ENCODE measurements at regions not wholly inside any gene's neighbourhood (a gene's known extent, or its start where the extent isn't known, plus 50 kb on each side); places are given as distances from the start of the nearest gene placed in this dataset.

- Histone ChIP-seq H3K36me3 (ENCODE audit: insufficient read depth, low read length) (no peaks in the 10 kb centered on the region), H3K27ac (ENCODE audit: low read depth, low read length) (no peak overlapping the region), H3K4me3 (ENCODE audit: low read depth in 1 of 2, low read length in 2 of 2) (no peak overlapping the region), H3K9me3 (ENCODE audit: low read length) (no peaks in the 10 kb centered on the region), H3K4me1 (ENCODE audit: insufficient read depth, low read length) (no peaks in the 10 kb centered on the region), H3K27me3 (ENCODE audit: control insufficient read depth in 1 of 2, insufficient read depth in 2 of 2, low read length in 2 of 2) (no peaks in the 10 kb centered on the region), H3K9ac (ENCODE audit: low read length) (no peak overlapping the region)
Measured at GRCh38 chr4:111546881-111547280, 598.4 kb upstream of the FAM241A start.

DNA sequence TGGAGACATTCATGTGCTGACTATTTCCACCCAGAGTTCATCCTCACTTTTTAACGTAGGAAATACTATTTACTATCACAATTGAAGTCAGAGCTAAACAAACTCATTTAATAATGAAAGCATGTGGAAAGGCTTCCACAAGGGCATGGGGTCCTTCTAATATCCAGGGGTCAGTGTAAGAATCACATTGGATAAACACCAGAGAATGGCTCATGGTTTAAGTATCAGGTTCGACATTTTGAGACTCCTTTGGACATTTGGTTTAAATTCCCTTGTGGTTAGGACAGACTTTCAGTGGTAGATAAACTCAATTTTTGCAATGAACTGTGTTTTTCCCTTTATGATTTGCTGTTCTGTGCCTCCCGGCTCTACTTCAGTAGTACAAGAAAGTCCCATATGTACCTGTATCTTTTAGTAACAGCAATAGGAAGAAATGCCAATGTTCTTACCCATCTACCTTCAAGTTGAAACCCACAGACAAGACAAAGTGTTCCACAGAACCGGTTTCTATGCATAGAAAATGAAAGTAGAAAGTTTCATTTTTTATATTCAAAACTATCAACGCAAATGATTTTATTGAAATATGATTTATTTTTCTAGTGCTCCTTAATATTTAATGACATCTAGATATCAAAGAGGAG is 589.0 kb upstream of the FAM241A start:
- no peak overlapping the region for H3K9ac ChIP-seq (ENCODE audit: low read length)
- no peak overlapping the region for H3K27ac ChIP-seq (ENCODE audit: low read depth, low read length)
- H3K27me3 ChIP-seq (ENCODE audit: control insufficient read depth in 1 of 2, insufficient read depth in 2 of 2, low read length in 2 of 2), result no peaks in the 10 kb centered on the region
- no peaks in the 10 kb centered on the region for H3K36me3 ChIP-seq (ENCODE audit: insufficient read depth, low read length)
- no peaks in the 10 kb centered on the region for H3K4me1 ChIP-seq (ENCODE audit: insufficient read depth, low read length)
- H3K4me3 ChIP-seq (ENCODE audit: low read depth in 1 of 2, low read length in 2 of 2), result no peak overlapping the region
- no peaks in the 10 kb centered on the region for H3K9me3 ChIP-seq (ENCODE audit: low read length)

- no peaks in the 10 kb centered on the region for H3K27me3 ChIP-seq (ENCODE audit: control insufficient read depth in 1 of 2, insufficient read depth in 2 of 2, low read length in 2 of 2)
- H3K9ac ChIP-seq (ENCODE audit: low read length), result no peak overlapping the region
- no peaks in the 10 kb centered on the region for H3K9me3 ChIP-seq (ENCODE audit: low read length)
- no peaks in the 10 kb centered on the region for H3K36me3 ChIP-seq (ENCODE audit: insufficient read depth, low read length)
- no peak overlapping the region for H3K27ac ChIP-seq (ENCODE audit: low read depth, low read length)
- H3K4me1 ChIP-seq (ENCODE audit: insufficient read depth, low read length), result no peaks in the 10 kb centered on the region
- H3K4me3 ChIP-seq (ENCODE audit: low read depth in 1 of 2, low read length in 2 of 2), result no peak overlapping the region
Measured at GRCh38 chr4:111556851-111557250, 588.4 kb upstream of the FAM241A start.

DNA sequence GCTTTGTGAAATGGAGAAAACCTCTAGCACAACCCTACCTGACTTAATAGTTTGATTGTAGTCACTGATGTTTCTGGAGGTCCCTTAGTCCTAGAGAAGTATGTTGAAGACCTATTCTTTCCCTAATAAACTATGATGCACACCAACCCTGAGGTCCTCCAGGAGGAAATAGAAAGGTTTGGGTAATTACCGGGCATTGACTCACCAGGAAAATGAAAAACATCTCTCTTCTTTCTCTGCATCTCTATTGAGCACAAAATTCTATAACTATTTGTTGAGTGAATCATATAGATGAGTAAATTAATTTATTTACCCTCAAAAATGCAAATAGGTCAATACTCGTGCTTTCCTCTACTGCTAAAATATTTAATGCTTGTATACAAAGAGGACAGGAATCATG is 582.4 kb upstream of the FAM241A start:
- Histone ChIP-seq H3K27me3 (ENCODE audit: control insufficient read depth in 1 of 2, insufficient read depth in 2 of 2, low read length in 2 of 2) (no peaks in the 10 kb centered on the region), H3K4me3 (ENCODE audit: low read depth in 1 of 2, low read length in 2 of 2) (no peak overlapping the region), H3K27ac (ENCODE audit: low read depth, low read length) (no peak overlapping the region), H3K4me1 (ENCODE audit: insufficient read depth, low read length) (no peaks in the 10 kb centered on the region), H3K9ac (ENCODE audit: low read length) (no peak overlapping the region), H3K36me3 (ENCODE audit: insufficient read depth, low read length) (no peaks in the 10 kb centered on the region), H3K9me3 (ENCODE audit: low read length) (no peaks in the 10 kb centered on the region)

- Histone ChIP-seq H3K4me1 (ENCODE audit: insufficient read depth, low read length) (no peaks in the 10 kb centered on the region), H3K27ac (ENCODE audit: low read depth, low read length) (no peak overlapping the region), H3K27me3 (ENCODE audit: control insufficient read depth in 1 of 2, insufficient read depth in 2 of 2, low read length in 2 of 2) (no peaks in the 10 kb centered on the region), H3K9ac (ENCODE audit: low read length) (no peak overlapping the region), H3K4me3 (ENCODE audit: low read depth in 1 of 2, low read length in 2 of 2) (no peak overlapping the region), H3K9me3 (ENCODE audit: low read length) (no peaks in the 10 kb centered on the region), H3K36me3 (ENCODE audit: insufficient read depth, low read length) (no peaks in the 10 kb centered on the region)
Measured at GRCh38 chr4:111572470-111572869, 572.8 kb upstream of the FAM241A start.

DNA sequence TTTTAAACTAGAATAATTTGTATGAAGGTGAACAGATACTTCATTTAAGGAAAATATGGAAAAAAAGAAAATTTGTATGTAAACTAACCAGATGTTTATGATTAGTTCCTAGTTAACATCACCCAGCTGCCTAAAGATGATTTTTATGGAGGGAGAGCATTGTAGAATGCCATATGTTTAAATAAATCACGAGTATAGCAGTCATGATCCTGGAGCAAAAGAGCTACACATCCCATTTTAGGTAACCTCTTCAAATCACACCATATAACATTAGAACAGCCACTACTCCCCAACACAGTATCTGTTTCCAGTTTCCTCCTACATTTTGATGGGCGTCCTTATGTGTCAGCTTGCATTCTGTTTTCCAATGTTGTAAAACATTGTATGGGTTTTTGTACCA is 571.9 kb upstream of the FAM241A start:
- Histone ChIP-seq H3K9me3 (ENCODE audit: low read length) (no peaks in the 10 kb centered on the region), H3K4me1 (ENCODE audit: insufficient read depth, low read length) (no peaks in the 10 kb centered on the region), H3K9ac (ENCODE audit: low read length) (no peak overlapping the region), H3K4me3 (ENCODE audit: low read depth in 1 of 2, low read length in 2 of 2) (no peak overlapping the region), H3K27me3 (ENCODE audit: control insufficient read depth in 1 of 2, insufficient read depth in 2 of 2, low read length in 2 of 2) (no peaks in the 10 kb centered on the region), H3K36me3 (ENCODE audit: insufficient read depth, low read length) (no peaks in the 10 kb centered on the region), H3K27ac (ENCODE audit: low read depth, low read length) (no peak overlapping the region)

DNA sequence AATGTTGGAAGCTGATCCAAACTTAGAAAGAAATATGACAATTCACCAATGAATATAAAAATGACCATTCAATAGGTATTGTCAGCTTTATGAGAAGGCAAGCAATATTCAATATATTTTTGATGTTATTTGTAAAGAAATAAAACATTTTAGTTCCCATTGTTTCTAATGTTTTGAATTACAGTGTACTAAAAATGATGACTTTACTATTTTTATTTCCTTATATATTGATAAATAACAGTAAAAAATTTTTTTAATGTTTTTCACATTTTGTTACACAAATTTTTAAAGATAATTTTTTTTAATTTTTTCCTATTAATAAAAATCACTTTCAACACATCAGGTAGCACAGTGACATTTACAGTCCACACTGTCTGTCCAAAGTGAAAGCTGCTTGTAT is 565.5 kb upstream of the FAM241A start:
- no peaks in the 10 kb centered on the region for H3K27me3 ChIP-seq (ENCODE audit: control insufficient read depth in 1 of 2, insufficient read depth in 2 of 2, low read length in 2 of 2)
- H3K36me3 ChIP-seq (ENCODE audit: insufficient read depth, low read length), result no peaks in the 10 kb centered on the region
- no peak overlapping the region for H3K27ac ChIP-seq (ENCODE audit: low read depth, low read length)
- no peaks in the 10 kb centered on the region for H3K4me1 ChIP-seq (ENCODE audit: insufficient read depth, low read length)
- no peak overlapping the region for H3K9ac ChIP-seq (ENCODE audit: low read length)
- H3K9me3 ChIP-seq (ENCODE audit: low read length), result no peaks in the 10 kb centered on the region
- H3K4me3 ChIP-seq (ENCODE audit: low read depth in 1 of 2, low read length in 2 of 2), result no peak overlapping the region

DNA sequence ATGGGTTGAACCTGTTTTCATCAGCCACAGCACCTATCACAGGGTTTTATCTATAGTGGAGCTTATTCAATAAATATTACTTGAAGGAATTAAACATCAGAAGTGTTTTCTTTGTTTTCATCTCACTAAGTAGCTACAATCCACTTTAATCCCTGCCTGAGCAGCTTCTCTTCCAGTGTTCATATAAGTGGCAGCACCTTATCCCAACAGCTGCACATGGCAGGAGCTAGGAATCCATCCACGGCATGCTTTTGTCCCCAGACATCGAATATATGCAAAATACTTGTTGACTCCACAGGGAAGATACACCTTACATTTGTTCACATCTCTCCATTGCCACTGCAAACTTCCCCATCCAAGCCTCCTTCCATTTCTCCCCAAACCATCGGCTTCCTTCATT is 549.8 kb upstream of the FAM241A start:
- Histone ChIP-seq H3K9ac (ENCODE audit: low read length) (no peak overlapping the region), H3K27me3 (ENCODE audit: control insufficient read depth in 1 of 2, insufficient read depth in 2 of 2, low read length in 2 of 2) (no peaks in the 10 kb centered on the region), H3K9me3 (ENCODE audit: low read length) (no peaks in the 10 kb centered on the region), H3K4me1 (ENCODE audit: insufficient read depth, low read length) (no peaks in the 10 kb centered on the region), H3K36me3 (ENCODE audit: insufficient read depth, low read length) (no peaks in the 10 kb centered on the region), H3K4me3 (ENCODE audit: low read depth in 1 of 2, low read length in 2 of 2) (no peak overlapping the region), H3K27ac (ENCODE audit: low read depth, low read length) (no peak overlapping the region)

DNA sequence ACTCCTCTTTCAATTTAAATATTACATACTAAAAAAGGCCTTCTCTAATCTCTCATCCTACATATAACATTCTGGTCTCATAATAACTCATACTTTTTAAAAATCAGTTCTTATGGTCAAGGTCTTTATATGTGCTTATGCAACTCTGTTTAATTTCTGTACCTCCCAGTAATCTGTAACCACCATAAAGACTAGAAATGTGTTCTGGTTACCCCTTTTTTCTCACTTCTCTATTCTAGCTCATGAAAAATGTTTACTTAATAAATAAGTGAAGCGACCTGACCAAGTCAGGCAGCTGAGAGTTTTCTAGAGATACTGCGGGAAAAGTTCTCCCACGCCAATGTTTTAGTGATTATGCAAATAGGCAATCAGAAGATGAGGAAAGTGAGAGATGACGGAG is 548.8 kb upstream of the FAM241A start:
- H3K9ac ChIP-seq (ENCODE audit: low read length), result no peak overlapping the region
- no peaks in the 10 kb centered on the region for H3K36me3 ChIP-seq (ENCODE audit: insufficient read depth, low read length)
- no peak overlapping the region for H3K4me3 ChIP-seq (ENCODE audit: low read depth in 1 of 2, low read length in 2 of 2)
- H3K4me1 ChIP-seq (ENCODE audit: insufficient read depth, low read length), result no peaks in the 10 kb centered on the region
- no peak overlapping the region for H3K27ac ChIP-seq (ENCODE audit: low read depth, low read length)
- H3K27me3 ChIP-seq (ENCODE audit: control insufficient read depth in 1 of 2, insufficient read depth in 2 of 2, low read length in 2 of 2), result no peaks in the 10 kb centered on the region
- H3K9me3 ChIP-seq (ENCODE audit: low read length), result no peaks in the 10 kb centered on the region

GRCh38 chr4:111601671-111602070 is 543.6 kb upstream of the FAM241A start:
- Histone ChIP-seq H3K9me3 (ENCODE audit: low read length) (no peaks in the 10 kb centered on the region), H3K27ac (ENCODE audit: low read depth, low read length) (no peak overlapping the region), H3K36me3 (ENCODE audit: insufficient read depth, low read length) (no peaks in the 10 kb centered on the region), H3K27me3 (ENCODE audit: control insufficient read depth in 1 of 2, insufficient read depth in 2 of 2, low read length in 2 of 2) (no peaks in the 10 kb centered on the region), H3K9ac (ENCODE audit: low read length) (no peak overlapping the region), H3K4me1 (ENCODE audit: insufficient read depth, low read length) (no peaks in the 10 kb centered on the region), H3K4me3 (ENCODE audit: low read depth in 1 of 2, low read length in 2 of 2) (no peak overlapping the region)

DNA sequence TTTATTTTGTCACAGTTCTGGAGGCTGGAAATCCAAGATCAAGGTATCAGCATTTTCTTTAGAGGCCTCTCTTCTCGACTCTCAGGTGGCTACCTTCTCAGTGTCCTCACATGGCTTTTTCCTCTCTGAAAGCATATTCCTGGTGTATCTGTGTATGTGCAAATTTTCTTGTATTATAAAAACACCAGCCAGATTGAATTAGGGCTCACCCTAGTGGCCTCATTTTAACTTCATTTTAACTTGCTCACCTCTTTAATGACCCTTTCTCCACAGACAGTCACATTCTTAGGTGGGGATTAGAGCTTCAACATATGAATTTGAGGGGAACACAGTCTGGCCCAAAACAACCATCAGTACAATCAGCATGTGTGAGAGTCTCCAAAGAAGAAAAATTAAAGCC is 542.4 kb upstream of the FAM241A start:
- H3K9ac ChIP-seq (ENCODE audit: low read length), result no peak overlapping the region
- no peaks in the 10 kb centered on the region for H3K4me1 ChIP-seq (ENCODE audit: insufficient read depth, low read length)
- no peaks in the 10 kb centered on the region for H3K9me3 ChIP-seq (ENCODE audit: low read length)
- H3K27me3 ChIP-seq (ENCODE audit: control insufficient read depth in 1 of 2, insufficient read depth in 2 of 2, low read length in 2 of 2), result no peaks in the 10 kb centered on the region
- H3K36me3 ChIP-seq (ENCODE audit: insufficient read depth, low read length), result no peaks in the 10 kb centered on the region
- H3K27ac ChIP-seq (ENCODE audit: low read depth, low read length), result no peak overlapping the region
- H3K4me3 ChIP-seq (ENCODE audit: low read depth in 1 of 2, low read length in 2 of 2), result no peak overlapping the region

GRCh38 chr4:111605111-111605510 is 540.1 kb upstream of the FAM241A start:
- Histone ChIP-seq H3K27me3 (ENCODE audit: control insufficient read depth in 1 of 2, insufficient read depth in 2 of 2, low read length in 2 of 2) (no peaks in the 10 kb centered on the region), H3K4me3 (ENCODE audit: low read depth in 1 of 2, low read length in 2 of 2) (no peak overlapping the region), H3K4me1 (ENCODE audit: insufficient read depth, low read length) (no peaks in the 10 kb centered on the region), H3K9ac (ENCODE audit: low read length) (no peak overlapping the region), H3K27ac (ENCODE audit: low read depth, low read length) (no peak overlapping the region), H3K9me3 (ENCODE audit: low read length) (no peaks in the 10 kb centered on the region), H3K36me3 (ENCODE audit: insufficient read depth, low read length) (no peaks in the 10 kb centered on the region)

Measured in muscle layer of colon (tissue), 2 donors.